ENCODE measurements at regions not wholly inside any gene's neighbourhood (a gene's known extent, or its start where the extent isn't known, plus 50 kb on each side); places are given as distances from the start of the nearest gene placed in this dataset.

- Mint-ChIP-seq H3K27me3 (ENCODE audit: low read depth) (no peaks in the 10 kb centered on the region), H3K4me3 (no peak overlapping the region), H3K36me3 (no peaks in the 10 kb centered on the region), H3K9me3 (peaks cover 22% of the 10 kb centered on the region), H3K27ac (0 out of 2 replicates have a peak overlapping the region, but pooled peaks have one; percentile 52), H3K4me1 (peaks cover 13% of the 10 kb centered on the region)
- ATAC-seq (peak; percentile 41; the same call in 1 of the 2 replicates), DNase-seq (ENCODE audit: low spot score) (no peak)
- no peak for TF ChIP-seq ZNF512 (CRISPR knock-in tag; IDR thresholded peaks at IDR 0.05; ENCODE audit: borderline replicate concordance)
- TF ChIP-seq ZNF281 (CRISPR knock-in tag; IDR thresholded peaks at IDR 0.05), result no peak
- TF ChIP-seq GABPB1 (CRISPR knock-in tag; IDR thresholded peaks at IDR 0.05), result no peak
- no peak for TF ChIP-seq TEAD1 (CRISPR knock-in tag; IDR thresholded peaks at IDR 0.05)
- TF ChIP-seq CREM (CRISPR knock-in tag; IDR thresholded peaks at IDR 0.05), result no peak
- no peak for TF ChIP-seq CREB1 (CRISPR knock-in tag; IDR thresholded peaks at IDR 0.05)
- no peak for TF ChIP-seq OVOL2 (CRISPR knock-in tag; IDR thresholded peaks at IDR 0.05; ENCODE audit: borderline replicate concordance)
- TF ChIP-seq GTF2I (CRISPR knock-in tag; conservative IDR thresholded peaks at IDR 0.05), result no peak
- no peak for TF ChIP-seq FOXP4 (CRISPR knock-in tag; IDR thresholded peaks at IDR 0.05)
- TF ChIP-seq ELF4 (CRISPR knock-in tag; IDR thresholded peaks at IDR 0.05; ENCODE audit: low read depth), result no peak
- TF ChIP-seq ZNF396 (CRISPR knock-in tag; IDR thresholded peaks at IDR 0.05; ENCODE audit: borderline replicate concordance), result no peak
- TF ChIP-seq TEAD4 (CRISPR knock-in tag; IDR thresholded peaks at IDR 0.05), result no peak
- no peak for TF ChIP-seq KAT7 (CRISPR knock-in tag; IDR thresholded peaks at IDR 0.05; ENCODE audit: borderline replicate concordance)
- no peak for TF ChIP-seq ATF3 (CRISPR knock-in tag; conservative IDR thresholded peaks at IDR 0.05)
- no peak for TF ChIP-seq ZNF317 (CRISPR knock-in tag; IDR thresholded peaks at IDR 0.05; ENCODE audit: borderline replicate concordance, low read depth)
- no peak for TF ChIP-seq FOXJ3 (CRISPR knock-in tag; IDR thresholded peaks at IDR 0.05; ENCODE audit: borderline replicate concordance)
- TF ChIP-seq GRHL2 (CRISPR knock-in tag; IDR thresholded peaks at IDR 0.05; ENCODE audit: insufficient replicate concordance, severe bottlenecking), result no peak
- no peak for TF ChIP-seq NFYB (CRISPR knock-in tag; conservative IDR thresholded peaks at IDR 0.05; ENCODE audit: low read depth)
- TF ChIP-seq NR3C1 (CRISPR knock-in tag; conservative IDR thresholded peaks at IDR 0.05; ENCODE audit: low read depth), result no peak
- ChIA-PET CTCF (interaction anchor here (3.0 kb wide), 1 partner anchor 46 kb away, joined by 17 read pairs; no protein-coding TSS in a partner anchor), POLR2A (no interaction called here)
Measured at GRCh38 chr20:12058216-12058615, 140.5 kb downstream of the BTBD3 start.

GRCh38 chr20:12061466-12061865, 143.8 kb downstream of the BTBD3 start:
- Mint-ChIP-seq H3K9me3 (peaks cover 22% of the 10 kb centered on the region), H3K4me3 (no peak overlapping the region), H3K36me3 (no peaks in the 10 kb centered on the region), H3K4me1 (peaks cover 13% of the 10 kb centered on the region), H3K27me3 (ENCODE audit: low read depth) (no peaks in the 10 kb centered on the region), H3K27ac (no peak overlapping the region)
- ChIA-PET CTCF (no interaction called here), POLR2A (no interaction called here)
- DNase-seq (ENCODE audit: low spot score) (no peak), ATAC-seq (no peak)
- TF ChIP-seq NR2C2 (CRISPR knock-in tag; IDR thresholded peaks at IDR 0.05), result no peak
- TF ChIP-seq E2F5 (CRISPR knock-in tag; IDR thresholded peaks at IDR 0.05), result no peak
- no peak for TF ChIP-seq ZSCAN18 (CRISPR knock-in tag; IDR thresholded peaks at IDR 0.05)
- no peak for TF ChIP-seq ZMAT4 (CRISPR knock-in tag; IDR thresholded peaks at IDR 0.05)
- TF ChIP-seq ZBTB43 (CRISPR knock-in tag; IDR thresholded peaks at IDR 0.05), result no peak
- TF ChIP-seq E2F4 (CRISPR knock-in tag; IDR thresholded peaks at IDR 0.05; ENCODE audit: borderline replicate concordance, low read depth), result no peak

Measured in WTC11 (cell line).